A549 (cell line): ENCODE measurements at regions not wholly inside any gene's neighbourhood (a gene's known extent, or its start where the extent isn't known, plus 50 kb on each side); places are given as distances from the start of the nearest gene placed in this dataset.
A peak's percentile ranks its signal among the peaks of the same experiment; 100 is the strongest.

Experiments used
- ATAC-seq, 2 experiments: fragments of 200-7000 bp in 1 of 2; fragments of >200 bp in 1 of 2; cut with Nextera tagmentation in 1 of 2; cut with Tn5 transposase in 1 of 2; 3 replicates each; pipeline versions ENCODE4 v1.8.0 to v1.9.1; 2018 to 2020; ENCODE audit warnings: mild to moderate bottlenecking in 1 of 2, moderate library complexity in 1 of 2
- CTCF ChIA-PET: fragments of 300-600 bp; sonication (Branson Sonifier 250); formaldehyde crosslinking; extraction: SDS; loops from one replicate; lab custom pipeline; 2021; ENCODE audit warnings: antibody characterized with exemption, inconsistent platforms; lab: Yijun Ruan, JAX
- POLR2A ChIA-PET: fragments of 350-600 bp; formaldehyde crosslinking; extraction: SDS; loops from one replicate; lab custom pipeline; 2021; ENCODE audit warnings: antibody characterized with exemption, inconsistent platforms; lab: Yijun Ruan, JAX
- DNase-seq, 2 experiments: peaks; one replicate each; pipeline versions ENCODE4 v3.0.0 to v3.0.0-alpha.2; 2011 to 2016; ENCODE audit warnings: low read depth in 1 of 2, low spot score in 1 of 2
- FAIRE-seq: peaks from 2 replicates; lab custom pipeline; 2011; peaks lifted over from hg19 to GRCh38; lab: Jason Lieb, UNC
- H3K27ac ChIP-seq, 2 experiments: fragments of >200 bp; sonication (Bioruptor Twin); formaldehyde crosslinking; 3 replicates each; pipeline ENCODE4 v1.5.1; 2016 to 2017
- H3K4me1 ChIP-seq: fragments of >200 bp; sonication (Bioruptor Twin); formaldehyde crosslinking; 3 replicates; pipeline ENCODE4 v1.6.1; 2016
- H3K4me2 ChIP-seq: fragments of >200 bp; sonication (Bioruptor Twin); formaldehyde crosslinking; 3 replicates; pipeline ENCODE4 v1.6.1; 2016
- H3K4me3 ChIP-seq: fragments of >200 bp; sonication (Bioruptor Twin); formaldehyde crosslinking; 3 replicates; pipeline ENCODE4 v1.5.1; 2016
- H3K9me3 ChIP-seq: fragments of >200 bp; sonication (Bioruptor Twin); formaldehyde crosslinking; 3 replicates; pipeline ENCODE4 v1.6.1; 2016
- CBX2 ChIP-seq: fragments of 200-600 bp; sonication (generic); IDR thresholded peaks from 2 replicates; pipeline ENCODE4 v1.6.1; 2016; ENCODE audit warnings: low read depth, mild to moderate bottlenecking, borderline replicate concordance
- CBX8 ChIP-seq: fragments of 200-600 bp; sonication (generic); IDR thresholded peaks from 2 replicates; pipeline ENCODE4 v1.6.1; 2016
- CHD2 ChIP-seq: fragments of 150-350 bp; IDR thresholded peaks from 2 replicates; pipeline ENCODE4 v1.6.1; 2014; ENCODE audit warnings: low read length; ENCODE audit not compliant: partially characterized antibody
- EHF ChIP-seq: fragments of 250-450 bp; sonication (Bioruptor Pico); IDR thresholded peaks from 2 replicates; pipeline ENCODE4 v1.5.0; 2020; ENCODE audit warnings: mild to moderate bottlenecking
- EHMT2 ChIP-seq: fragments of 200-600 bp; sonication (generic); IDR thresholded peaks from 2 replicates; pipeline ENCODE4 v1.6.1; 2016; ENCODE audit warnings: antibody characterized with exemption, low read depth, mild to moderate bottlenecking, moderate library complexity
- ESRRA ChIP-seq: fragments of 150-350 bp; IDR thresholded peaks from 2 replicates; pipeline ENCODE4 v1.6.1; 2014; ENCODE audit warnings: mild to moderate bottlenecking, low read length, borderline replicate concordance
- HDAC2 ChIP-seq: fragments of 200-600 bp; sonication (generic); IDR thresholded peaks from 2 replicates; pipeline ENCODE4 v1.6.1; 2016
- HEYL ChIP-seq: fragments of 250-450 bp; sonication (Bioruptor Pico); IDR thresholded peaks from 2 replicates; pipeline ENCODE4 v1.8.0; 2021; ENCODE audit warnings: mild to moderate bottlenecking, moderate library complexity
- KDM1A ChIP-seq: fragments of 200-600 bp; sonication (generic); IDR thresholded peaks from 2 replicates; pipeline ENCODE4 v1.6.1; 2016; ENCODE audit warnings: low read depth, mild to moderate bottlenecking
- KDM5A ChIP-seq: fragments of 200-600 bp; sonication (generic); IDR thresholded peaks from 2 replicates; pipeline ENCODE4 v1.6.1; 2016; ENCODE audit warnings: antibody characterized with exemption, mild to moderate bottlenecking
- NPAS2 ChIP-seq: fragments of 250-450 bp; sonication (Bioruptor Pico); IDR thresholded peaks from 2 replicates; pipeline ENCODE4 v1.8.0; 2022; ENCODE audit warnings: mild to moderate bottlenecking, moderate library complexity, borderline replicate concordance
- NR3C1 ChIP-seq: fragments of >200 bp; sonication (Bioruptor Twin); formaldehyde crosslinking; IDR thresholded peaks from 3 replicates; pipeline ENCODE4 v1.6.1; 2017
- PHF8 ChIP-seq: fragments of 200-600 bp; sonication (generic); IDR thresholded peaks from 2 replicates; pipeline ENCODE4 v1.6.1; 2016; ENCODE audit warnings: low read depth, mild to moderate bottlenecking, antibody characterized with exemption, moderate library complexity, borderline replicate concordance
- RAD21 ChIP-seq, 2 experiments: fragments of >200 bp in 1 of 2; sonication (Bioruptor Twin) in 1 of 2; formaldehyde crosslinking in 1 of 2; IDR thresholded peaks in 1 of 2; conservative IDR thresholded peaks in 1 of 2; 2 replicates in 1 of 2; 3 replicates in 1 of 2; pipeline ENCODE4 v1.6.1; 2012 to 2018; ENCODE audit warnings: inconsistent platforms in 1 of 2
- RCOR1 ChIP-seq: fragments of 150-350 bp; IDR thresholded peaks from 2 replicates; pipeline ENCODE4 v1.6.1; 2014; ENCODE audit warnings: antibody characterized with exemption, low read length, low read depth
- SMC3 ChIP-seq: fragments of >200 bp; sonication (Bioruptor Twin); formaldehyde crosslinking; IDR thresholded peaks from 3 replicates; pipeline ENCODE4 v1.6.1; 2018; ENCODE audit warnings: inconsistent platforms
- TFCP2L1 ChIP-seq: fragments of 250-450 bp; sonication (Bioruptor Pico); IDR thresholded peaks from 2 replicates; pipeline ENCODE4 v1.5.0; 2021; ENCODE audit warnings: mild to moderate bottlenecking
- ZFP36 ChIP-seq: fragments of 450-650 bp; IDR thresholded peaks from 2 replicates; pipeline ENCODE4 v1.6.1; 2014; ENCODE audit warnings: borderline replicate concordance; ENCODE audit not compliant: partially characterized antibody
- ZSCAN20 ChIP-seq: fragments of 250-450 bp; sonication (Bioruptor Pico); IDR thresholded peaks from 2 replicates; pipeline ENCODE4 v1.8.0; 2022; ENCODE audit warnings: mild to moderate bottlenecking, moderate library complexity
- WGBS: methylation state at CpG from one replicate; pipeline ENCODE4 v1.1.6; 2017; ENCODE audit errors: missing lambda C conversion rate; 5-methylcytosine and 5-hydroxymethylcytosine counted together
- TF ChIP-seq, protein P1 (sequence below): fragments of 250-450 bp; sonication (Bioruptor Pico); IDR thresholded peaks from 2 replicates; pipeline ENCODE4 v1.5.0; 2020; ENCODE audit warnings: low read depth, mild to moderate bottlenecking, moderate library complexity
- TF ChIP-seq, protein P2 (sequence below): fragments of >200 bp; sonication (Bioruptor Twin); formaldehyde crosslinking; IDR thresholded peaks from 2 replicates; pipeline ENCODE4 v1.6.1; 2016
- TF ChIP-seq, protein P3 (sequence below): fragments of >200 bp; sonication (Bioruptor Twin); formaldehyde crosslinking; IDR thresholded peaks from 3 replicates; pipeline ENCODE4 v1.5.1; 2016

DNA sequence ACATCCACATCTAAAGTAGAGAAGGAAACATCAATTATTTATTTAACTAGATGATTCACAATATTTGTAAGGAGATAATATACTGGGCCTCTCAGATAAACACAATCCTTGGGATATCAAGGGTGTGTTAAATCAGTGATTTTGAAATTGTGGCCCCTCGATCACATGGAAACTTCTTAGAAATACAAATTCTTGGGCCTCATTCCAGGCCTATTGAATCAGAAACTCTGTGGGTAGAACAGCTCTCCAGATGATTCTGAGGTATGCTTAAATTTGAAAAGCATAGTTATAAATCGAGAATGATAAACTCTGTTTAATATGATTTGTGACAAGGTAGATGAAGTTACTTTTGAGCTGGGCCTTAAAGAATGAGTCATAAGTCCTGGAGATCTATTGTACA lies 64.3 kb upstream of the GPR174 start:
- 13% methylated on average over 2 of the region's 2 CpGs for WGBS
- peak; percentile 32 for FAIRE-seq
- no peaks in the 10 kb centered on the region for H3K4me1 ChIP-seq
- TF ChIP-seq PHF8: no peak
- no peak for TF ChIP-seq CBX8
- no peak for TF ChIP-seq SMC3
- TF ChIP-seq NR3C1: no peak
- TF ChIP-seq, protein P1, sequence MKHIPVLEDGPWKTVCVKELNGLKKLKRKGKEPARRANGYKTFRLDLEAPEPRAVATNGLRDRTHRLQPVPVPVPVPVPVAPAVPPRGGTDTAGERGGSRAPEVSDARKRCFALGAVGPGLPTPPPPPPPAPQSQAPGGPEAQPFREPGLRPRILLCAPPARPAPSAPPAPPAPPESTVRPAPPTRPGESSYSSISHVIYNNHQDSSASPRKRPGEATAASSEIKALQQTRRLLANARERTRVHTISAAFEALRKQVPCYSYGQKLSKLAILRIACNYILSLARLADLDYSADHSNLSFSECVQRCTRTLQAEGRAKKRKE (CRISPR knock-in tag): no peak
- TF ChIP-seq EHF (CRISPR knock-in tag): no peak
- no peak for TF ChIP-seq RAD21 (conservative IDR thresholded peaks at IDR 0.05 in 1 of 2, IDR thresholded peaks at IDR 0.05 in 1 of 2)
- TF ChIP-seq, all 56 proteins: peak for 0
- H3K27ac ChIP-seq: no peak overlapping the region
- H3K9me3 ChIP-seq: no peaks in the 10 kb centered on the region
- no peak overlapping the region for H3K4me2 ChIP-seq
- ChIA-PET CTCF (no interaction called here), POLR2A (no interaction called here)
- H3K4me3 ChIP-seq: no peak overlapping the region
- ATAC-seq (no peak), DNase-seq (no peak)

DNA sequence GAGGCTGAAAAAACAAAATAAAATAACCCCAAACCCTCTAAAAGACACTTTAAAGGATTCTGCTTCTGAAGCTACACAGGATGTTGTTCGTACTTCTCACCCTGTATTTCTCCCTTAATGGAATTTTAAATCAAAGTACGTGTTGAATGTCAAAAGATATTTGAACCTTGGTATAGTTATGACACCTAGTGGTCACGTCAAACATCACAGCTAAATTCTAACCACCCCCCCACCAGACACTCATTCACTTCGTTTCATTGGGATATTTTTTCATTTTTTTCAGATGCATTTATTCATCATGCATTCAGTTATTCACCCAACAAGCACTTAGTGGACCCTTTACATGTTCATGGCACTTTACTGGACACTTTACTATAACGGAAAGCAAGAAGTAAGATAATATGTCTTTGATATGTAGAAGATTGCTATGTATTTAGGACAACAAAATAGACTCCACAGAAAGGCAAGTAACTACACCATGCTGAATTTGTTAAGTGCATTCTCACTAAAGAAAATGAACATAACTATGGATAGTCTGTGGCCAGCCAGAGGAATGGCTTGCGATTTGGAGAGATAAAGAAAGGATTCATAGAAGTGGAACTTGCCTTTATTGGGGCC lies 62.5 kb upstream of the GPR174 start:
- WGBS: 2% methylated on average over 6 of the region's 6 CpGs
- CTCF ChIA-PET: interaction anchor here (0.9 to 2.1 kb wide), 2 partner anchors 11 to 527 kb away, joined by 4 to 9 read pairs; no protein-coding TSS in a partner anchor
- FAIRE-seq (peak; percentile 97), ATAC-seq (peak in 1 of 2 experiments; percentile 53; a peak in 3 of 6 replicates), DNase-seq (peak; percentile 4 to 22)
- no peak overlapping the region for H3K27ac ChIP-seq
- TF ChIP-seq TFCP2L1: no peak
- no peak for TF ChIP-seq ZSCAN20 (CRISPR knock-in tag)
- TF ChIP-seq, protein P2, sequence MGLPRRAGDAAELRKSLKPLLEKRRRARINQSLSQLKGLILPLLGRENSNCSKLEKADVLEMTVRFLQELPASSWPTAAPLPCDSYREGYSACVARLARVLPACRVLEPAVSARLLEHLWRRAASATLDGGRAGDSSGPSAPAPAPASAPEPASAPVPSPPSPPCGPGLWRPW: no peak
- no peak for TF ChIP-seq HEYL
- TF ChIP-seq KDM5A: no peak
- TF ChIP-seq, protein P3, sequence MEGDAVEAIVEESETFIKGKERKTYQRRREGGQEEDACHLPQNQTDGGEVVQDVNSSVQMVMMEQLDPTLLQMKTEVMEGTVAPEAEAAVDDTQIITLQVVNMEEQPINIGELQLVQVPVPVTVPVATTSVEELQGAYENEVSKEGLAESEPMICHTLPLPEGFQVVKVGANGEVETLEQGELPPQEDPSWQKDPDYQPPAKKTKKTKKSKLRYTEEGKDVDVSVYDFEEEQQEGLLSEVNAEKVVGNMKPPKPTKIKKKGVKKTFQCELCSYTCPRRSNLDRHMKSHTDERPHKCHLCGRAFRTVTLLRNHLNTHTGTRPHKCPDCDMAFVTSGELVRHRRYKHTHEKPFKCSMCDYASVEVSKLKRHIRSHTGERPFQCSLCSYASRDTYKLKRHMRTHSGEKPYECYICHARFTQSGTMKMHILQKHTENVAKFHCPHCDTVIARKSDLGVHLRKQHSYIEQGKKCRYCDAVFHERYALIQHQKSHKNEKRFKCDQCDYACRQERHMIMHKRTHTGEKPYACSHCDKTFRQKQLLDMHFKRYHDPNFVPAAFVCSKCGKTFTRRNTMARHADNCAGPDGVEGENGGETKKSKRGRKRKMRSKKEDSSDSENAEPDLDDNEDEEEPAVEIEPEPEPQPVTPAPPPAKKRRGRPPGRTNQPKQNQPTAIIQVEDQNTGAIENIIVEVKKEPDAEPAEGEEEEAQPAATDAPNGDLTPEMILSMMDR: peak; percentile 57
- TF ChIP-seq SMC3: peak; percentile 50; the same call in 2 of the 3 replicates
- no peak for TF ChIP-seq ESRRA
- no peak for TF ChIP-seq CBX2
- TF ChIP-seq RCOR1: no peak
- TF ChIP-seq KDM1A: no peak
- no peak for TF ChIP-seq NR3C1
- no peak for TF ChIP-seq NPAS2 (CRISPR knock-in tag)
- TF ChIP-seq ZFP36: no peak
- TF ChIP-seq, protein P1 (CRISPR knock-in tag): no peak
- no peak for TF ChIP-seq HDAC2
- TF ChIP-seq CHD2: no peak
- TF ChIP-seq RAD21 (conservative IDR thresholded peaks at IDR 0.05 in 1 of 2, IDR thresholded peaks at IDR 0.05 in 1 of 2): peak; percentile 61 to 63
- no peak for TF ChIP-seq EHMT2
- no peaks in the 10 kb centered on the region for H3K4me1 ChIP-seq
- no peaks in the 10 kb centered on the region for H3K9me3 ChIP-seq
- no peak overlapping the region for H3K4me3 ChIP-seq
- no peak overlapping the region for H3K4me2 ChIP-seq
- POLR2A ChIA-PET: no interaction called here
